WI38 (cell line): ENCODE measurements at regions not wholly inside any gene's neighbourhood (a gene's known extent, or its start where the extent isn't known, plus 50 kb on each side); places are given as distances from the start of the nearest gene placed in this dataset.

ENCODE experiments used
- H3K4me3 ChIP-seq: 2 replicates; pipeline ENCODE4 v1.5.1; 2011; ENCODE audit warnings: low read depth, mild to moderate bottlenecking, control low read depth, low read length
- TF ChIP-seq, protein P1 (sequence below): IDR thresholded peaks from 2 replicates; pipeline ENCODE4 v1.5.1; 2012; ENCODE audit warnings: low read depth, mild to moderate bottlenecking, control low read depth, low read length

DNA sequence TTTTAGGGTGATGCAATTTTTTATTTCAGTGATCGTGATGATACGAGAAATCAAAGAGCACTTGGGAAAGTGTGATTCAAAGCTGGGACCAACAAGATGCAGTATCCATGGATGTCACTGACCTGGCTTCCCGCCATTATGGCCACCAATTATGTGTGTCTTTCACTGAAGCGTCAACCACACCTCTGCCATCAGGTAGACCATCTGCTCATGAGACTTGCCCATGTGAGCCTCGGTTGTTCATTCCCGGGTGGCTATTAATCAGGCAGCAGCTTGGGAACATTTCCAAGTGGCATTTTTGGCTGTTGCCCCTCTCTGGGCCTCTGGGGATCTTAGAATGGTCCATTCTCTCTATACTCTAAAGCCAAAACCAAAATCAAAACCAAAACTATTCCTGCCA lies 436.0 kb upstream of the ADAMTSL1 start:
- TF ChIP-seq, protein P1, sequence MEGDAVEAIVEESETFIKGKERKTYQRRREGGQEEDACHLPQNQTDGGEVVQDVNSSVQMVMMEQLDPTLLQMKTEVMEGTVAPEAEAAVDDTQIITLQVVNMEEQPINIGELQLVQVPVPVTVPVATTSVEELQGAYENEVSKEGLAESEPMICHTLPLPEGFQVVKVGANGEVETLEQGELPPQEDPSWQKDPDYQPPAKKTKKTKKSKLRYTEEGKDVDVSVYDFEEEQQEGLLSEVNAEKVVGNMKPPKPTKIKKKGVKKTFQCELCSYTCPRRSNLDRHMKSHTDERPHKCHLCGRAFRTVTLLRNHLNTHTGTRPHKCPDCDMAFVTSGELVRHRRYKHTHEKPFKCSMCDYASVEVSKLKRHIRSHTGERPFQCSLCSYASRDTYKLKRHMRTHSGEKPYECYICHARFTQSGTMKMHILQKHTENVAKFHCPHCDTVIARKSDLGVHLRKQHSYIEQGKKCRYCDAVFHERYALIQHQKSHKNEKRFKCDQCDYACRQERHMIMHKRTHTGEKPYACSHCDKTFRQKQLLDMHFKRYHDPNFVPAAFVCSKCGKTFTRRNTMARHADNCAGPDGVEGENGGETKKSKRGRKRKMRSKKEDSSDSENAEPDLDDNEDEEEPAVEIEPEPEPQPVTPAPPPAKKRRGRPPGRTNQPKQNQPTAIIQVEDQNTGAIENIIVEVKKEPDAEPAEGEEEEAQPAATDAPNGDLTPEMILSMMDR, result no peak
- no peak overlapping the region for H3K4me3 ChIP-seq

DNA sequence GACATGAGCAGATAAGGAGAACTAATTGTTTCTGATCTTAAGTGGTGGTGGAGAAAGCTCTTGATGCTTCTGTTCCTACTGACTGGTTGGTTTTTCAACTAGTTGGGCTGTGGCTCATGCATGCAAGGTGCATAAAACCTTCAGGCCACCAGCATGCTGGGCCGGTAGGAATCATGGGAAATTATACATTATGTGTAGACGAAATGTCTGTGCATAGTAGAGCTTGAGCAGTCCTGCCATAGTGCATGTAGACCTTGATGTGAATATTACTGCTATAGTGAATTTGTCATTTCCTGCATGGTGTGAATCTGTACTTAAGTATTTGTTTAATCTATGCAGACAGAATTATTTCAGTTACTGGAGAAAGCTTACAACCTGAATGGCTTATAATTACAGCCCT lies 433.6 kb upstream of the ADAMTSL1 start:
- TF ChIP-seq, protein P1, result no peak
- no peak overlapping the region for H3K4me3 ChIP-seq

DNA sequence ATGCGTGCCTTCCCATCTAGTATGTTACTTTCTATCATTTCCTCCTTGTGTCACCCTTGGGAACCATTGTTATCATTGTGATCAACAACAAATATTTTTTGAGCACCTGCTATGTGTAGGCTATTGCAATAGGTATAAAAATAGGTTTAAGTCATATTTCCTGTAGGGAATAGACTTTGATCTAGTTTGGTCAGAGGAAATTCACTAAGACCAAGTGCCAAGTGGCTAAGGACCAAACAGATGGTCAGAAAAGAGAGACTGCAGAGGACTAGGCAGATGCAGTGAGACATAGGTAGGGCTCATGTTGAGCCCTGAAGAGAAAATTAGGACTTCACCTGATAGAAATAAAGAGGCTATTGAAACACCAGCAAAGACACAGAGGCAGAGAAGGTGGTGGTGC lies 430.0 kb upstream of the ADAMTSL1 start:
- TF ChIP-seq, protein P1, result no peak
- no peak overlapping the region for H3K4me3 ChIP-seq

DNA sequence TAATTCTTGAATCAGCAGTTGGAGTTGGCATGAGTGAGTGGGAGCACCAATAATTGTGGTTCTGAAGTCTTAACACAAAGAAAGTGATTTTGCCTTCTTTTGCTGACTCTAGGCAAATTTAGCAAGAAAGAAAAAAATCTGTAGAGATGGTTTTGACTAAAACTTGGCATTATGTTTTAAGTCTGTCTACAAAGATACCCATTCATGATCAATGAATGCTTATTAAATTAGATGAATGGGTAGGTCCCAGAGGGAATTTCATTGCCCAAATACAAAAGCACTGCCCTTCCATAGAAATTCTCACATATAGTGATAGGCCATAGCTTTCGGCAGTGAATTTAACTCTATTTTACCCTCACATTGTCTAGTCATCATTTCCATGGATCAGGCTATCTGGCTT lies 428.6 kb upstream of the ADAMTSL1 start:
- TF ChIP-seq, protein P1, result no peak
- no peak overlapping the region for H3K4me3 ChIP-seq

DNA sequence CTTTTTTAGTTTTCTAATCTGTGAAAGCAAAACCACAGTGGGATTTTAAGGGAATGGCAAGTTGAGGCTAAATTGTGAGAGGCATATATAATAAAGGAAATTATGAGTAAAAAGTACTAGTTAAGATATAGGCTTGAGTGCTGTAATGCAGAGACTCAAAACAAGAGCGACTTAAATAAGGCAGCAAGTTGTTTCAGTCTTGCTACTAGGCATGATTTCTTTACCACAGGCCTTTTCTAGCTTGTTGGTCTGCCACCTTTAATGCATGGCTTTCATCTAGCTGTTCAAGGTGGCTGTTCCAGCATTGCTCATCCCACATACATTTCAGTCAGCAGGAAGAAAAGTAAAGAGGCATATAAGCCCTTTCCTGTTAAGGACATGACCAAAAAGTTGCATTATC lies 427.9 kb upstream of the ADAMTSL1 start:
- H3K4me3 ChIP-seq, result no peak overlapping the region
- TF ChIP-seq, protein P1, result no peak

DNA sequence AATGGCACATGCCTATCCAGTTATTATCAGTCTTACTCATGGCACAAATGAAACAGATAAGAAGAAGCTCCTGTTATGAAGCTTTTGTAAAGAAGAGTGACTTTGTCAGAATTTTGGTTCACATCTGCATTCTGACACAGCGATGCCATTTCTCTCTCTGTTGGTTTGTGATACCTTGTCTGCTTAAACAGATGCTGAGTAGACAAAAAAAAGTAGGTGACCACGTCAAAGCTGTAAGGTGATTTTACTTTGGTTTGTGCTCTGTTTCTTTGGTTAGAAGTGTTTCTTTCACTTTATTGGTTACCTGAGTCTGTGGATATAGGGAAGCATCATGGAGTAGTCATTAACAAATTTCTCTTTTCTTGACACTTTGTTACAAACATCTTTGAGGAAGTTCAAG lies 422.3 kb upstream of the ADAMTSL1 start:
- H3K4me3 ChIP-seq, result no peak overlapping the region
- TF ChIP-seq, protein P1, result no peak

DNA sequence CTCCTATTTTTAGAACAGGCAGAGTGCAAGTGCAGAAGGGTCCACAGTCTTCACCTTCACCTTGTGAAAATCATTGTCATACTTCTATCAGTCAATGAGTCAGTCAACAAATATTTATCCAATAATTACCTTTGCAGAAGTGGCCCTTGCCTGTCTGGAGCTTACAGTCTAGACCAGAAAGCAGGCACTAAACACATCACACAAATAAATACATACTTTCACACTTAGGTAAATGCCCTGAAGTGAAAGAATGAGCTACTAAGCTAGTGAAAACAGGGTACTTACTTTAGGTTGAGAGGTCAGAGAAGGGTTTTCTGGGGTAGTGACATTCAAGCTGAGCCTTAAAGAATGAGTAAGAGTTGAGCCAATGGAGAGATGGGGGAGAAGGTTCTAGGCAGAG lies 421.9 kb upstream of the ADAMTSL1 start:
- no peak overlapping the region for H3K4me3 ChIP-seq
- TF ChIP-seq, protein P1, result no peak
